Gastroesophageal sphincter (tissue), 4 donors: ENCODE measurements at regions not wholly inside any gene's neighbourhood (a gene's known extent, or its start where the extent isn't known, plus 50 kb on each side); places are given as distances from the start of the nearest gene placed in this dataset.

Experiments used
- ATAC-seq: fragments of 150-250 bp; one replicate; pipeline ENCODE4 v1.9.1; 2016; ENCODE audit warnings: mild to moderate bottlenecking, moderate library complexity
- H3K27ac ChIP-seq, 4 donors: fragments of 200-600 bp; sonication (generic) in 3 of 4; 1 replicate in 3 of 4; 2 replicates in 1 of 4; pipeline ENCODE4 v1.5.1; 2016 to 2019
- H3K27me3 ChIP-seq: fragments of 200-600 bp; sonication (generic); one replicate; pipeline ENCODE4 v1.5.1; 2019
- H3K36me3 ChIP-seq, 2 donors: fragments of 200-600 bp; sonication (generic); one replicate each; pipeline ENCODE4 v1.5.1; 2019; ENCODE audit warnings: control low read depth in 1 of 2
- H3K4me1 ChIP-seq, 3 donors: fragments of 200-600 bp; sonication (generic); 1 replicate in 2 of 3; 2 replicates in 1 of 3; pipeline ENCODE4 v1.5.1; 2016 to 2019; ENCODE audit warnings: control low read depth in 2 of 3
- H3K4me3 ChIP-seq, 2 donors: fragments of 200-600 bp; sonication (generic); one replicate each; pipeline ENCODE4 v1.5.1; 2019; ENCODE audit warnings: mild to moderate bottlenecking in 1 of 2, moderate library complexity in 1 of 2
- H3K9me3 ChIP-seq, 3 donors: fragments of 200-600 bp; sonication (generic); one replicate each; pipeline ENCODE4 v1.5.1; 2017 to 2019; ENCODE audit warnings: control low read depth in 2 of 3
- EP300 ChIP-seq: sonication (generic); formaldehyde crosslinking; IDR thresholded peaks from one replicate; pipeline ENCODE4 v1.6.1; 2017; ENCODE audit warnings: antibody characterized with exemption, mild to moderate bottlenecking
- POLR2A ChIP-seq, 2 donors: fragments of 450-650 bp; IDR thresholded peaks; one replicate each; pipeline ENCODE4 v1.6.1; 2017; ENCODE audit warnings: antibody characterized with exemption in 2 of 2, mild to moderate bottlenecking in 2 of 2, moderate library complexity in 1 of 2
- POLR2AphosphoS5 ChIP-seq: sonication (generic); formaldehyde crosslinking; IDR thresholded peaks from one replicate; pipeline ENCODE4 v1.6.1; 2017; ENCODE audit warnings: antibody characterized with exemption
- WGBS, 2 donors: methylation state at CpG; one replicate each; pipeline ENCODE4 v1.1.5; 2018; ENCODE audit warnings: low coverage in 1 of 2; 5-methylcytosine and 5-hydroxymethylcytosine counted together
- TF ChIP-seq, protein P1 (sequence below), 4 experiments: fragments of 200-600 bp in 2 of 4; fragments of 450-650 bp in 2 of 4; sonication (generic) in 1 of 4; IDR thresholded peaks; one replicate each; pipeline ENCODE4 v1.5.1; 2017 to 2019; ENCODE audit warnings: antibody characterized with exemption in 4 of 4, mild to moderate bottlenecking in 2 of 4, moderate library complexity in 2 of 4

DNA sequence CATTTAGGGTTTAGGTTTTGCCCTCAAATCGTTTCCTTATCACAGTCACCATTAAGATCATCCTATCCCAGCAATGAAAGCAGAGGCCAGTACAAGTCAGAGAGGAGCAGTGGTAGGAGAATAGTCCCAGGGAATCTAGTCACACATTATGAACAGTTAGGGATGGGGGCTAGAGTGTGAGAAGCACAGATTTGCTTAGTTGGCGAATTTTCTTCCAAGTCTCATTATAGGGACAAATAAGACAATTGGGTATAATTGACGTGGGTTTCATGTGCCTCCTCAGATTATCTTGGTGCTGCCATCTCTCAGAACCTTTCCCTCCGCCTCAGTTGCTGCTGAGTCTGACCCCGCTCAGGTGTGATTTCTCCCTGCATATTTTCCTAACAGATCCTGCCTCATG, 407.1 kb downstream of the SQOR start:
- no peak overlapping the region for H3K27ac ChIP-seq
- no peaks in the 10 kb centered on the region for H3K9me3 ChIP-seq
- H3K4me3 ChIP-seq: no peak overlapping the region
- 64 to 84% methylated on average over 4 to 5 of the region's 5 CpGs for WGBS, 2 donors
- no peaks in the 10 kb centered on the region for H3K36me3 ChIP-seq
- H3K27me3 ChIP-seq: no peaks in the 10 kb centered on the region
- no peaks in the 10 kb centered on the region for H3K4me1 ChIP-seq
- TF ChIP-seq, protein P1, sequence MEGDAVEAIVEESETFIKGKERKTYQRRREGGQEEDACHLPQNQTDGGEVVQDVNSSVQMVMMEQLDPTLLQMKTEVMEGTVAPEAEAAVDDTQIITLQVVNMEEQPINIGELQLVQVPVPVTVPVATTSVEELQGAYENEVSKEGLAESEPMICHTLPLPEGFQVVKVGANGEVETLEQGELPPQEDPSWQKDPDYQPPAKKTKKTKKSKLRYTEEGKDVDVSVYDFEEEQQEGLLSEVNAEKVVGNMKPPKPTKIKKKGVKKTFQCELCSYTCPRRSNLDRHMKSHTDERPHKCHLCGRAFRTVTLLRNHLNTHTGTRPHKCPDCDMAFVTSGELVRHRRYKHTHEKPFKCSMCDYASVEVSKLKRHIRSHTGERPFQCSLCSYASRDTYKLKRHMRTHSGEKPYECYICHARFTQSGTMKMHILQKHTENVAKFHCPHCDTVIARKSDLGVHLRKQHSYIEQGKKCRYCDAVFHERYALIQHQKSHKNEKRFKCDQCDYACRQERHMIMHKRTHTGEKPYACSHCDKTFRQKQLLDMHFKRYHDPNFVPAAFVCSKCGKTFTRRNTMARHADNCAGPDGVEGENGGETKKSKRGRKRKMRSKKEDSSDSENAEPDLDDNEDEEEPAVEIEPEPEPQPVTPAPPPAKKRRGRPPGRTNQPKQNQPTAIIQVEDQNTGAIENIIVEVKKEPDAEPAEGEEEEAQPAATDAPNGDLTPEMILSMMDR (IDR thresholded peaks at IDR 0.05): no peak
- TF ChIP-seq POLR2AphosphoS5: no peak
- TF ChIP-seq EP300: no peak
- no peak for TF ChIP-seq POLR2A (IDR thresholded peaks at IDR 0.05)
- no peak for ATAC-seq

DNA sequence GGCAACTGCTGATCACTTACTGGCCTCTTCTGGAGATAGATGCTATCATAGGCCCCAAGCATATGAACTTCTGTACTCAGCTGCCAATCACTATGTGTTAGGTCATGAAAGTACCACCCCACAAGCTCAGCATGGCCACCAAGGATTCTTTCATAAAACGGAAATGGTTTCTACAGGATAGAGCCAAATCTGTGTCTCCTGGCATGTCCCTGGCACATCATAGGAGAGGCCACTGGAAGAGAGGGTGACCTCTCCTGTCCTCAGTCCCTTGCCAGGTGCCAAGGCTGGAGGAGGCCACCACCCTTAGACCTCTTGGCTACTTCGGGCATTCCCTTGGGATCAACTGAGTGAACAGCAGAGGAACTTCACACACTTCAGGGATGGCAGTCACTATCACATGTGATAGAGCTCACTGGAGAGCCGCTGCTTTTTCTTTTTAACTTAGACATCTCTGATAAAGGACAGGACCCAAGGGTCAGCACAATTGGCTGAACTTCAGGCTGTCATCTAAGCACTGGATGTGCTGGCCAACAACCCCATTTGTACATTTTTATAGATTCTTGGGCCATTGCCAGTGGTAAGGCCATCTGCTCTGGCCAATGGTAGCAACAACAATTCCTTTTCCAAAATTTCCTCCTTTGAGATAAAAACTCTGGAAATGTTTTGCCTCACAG, 425.2 kb downstream of the SQOR start:
- TF ChIP-seq, protein P1 (IDR thresholded peaks at IDR 0.05): no peak
- peak; percentile 6 for TF ChIP-seq POLR2AphosphoS5
- ATAC-seq: no peak
- Histone ChIP-seq H3K9me3 (no peaks in the 10 kb centered on the region), H3K4me3 (no peak overlapping the region), H3K4me1 (no peaks in the 10 kb centered on the region), H3K27me3 (no peaks in the 10 kb centered on the region), H3K36me3 (no peaks in the 10 kb centered on the region), H3K27ac (no peak overlapping the region)
- WGBS, 2 donors: 67% methylated on average over 1 of the region's 3 CpGs; no CpG with 5 or more reads in 1 of the 2 donors

DNA sequence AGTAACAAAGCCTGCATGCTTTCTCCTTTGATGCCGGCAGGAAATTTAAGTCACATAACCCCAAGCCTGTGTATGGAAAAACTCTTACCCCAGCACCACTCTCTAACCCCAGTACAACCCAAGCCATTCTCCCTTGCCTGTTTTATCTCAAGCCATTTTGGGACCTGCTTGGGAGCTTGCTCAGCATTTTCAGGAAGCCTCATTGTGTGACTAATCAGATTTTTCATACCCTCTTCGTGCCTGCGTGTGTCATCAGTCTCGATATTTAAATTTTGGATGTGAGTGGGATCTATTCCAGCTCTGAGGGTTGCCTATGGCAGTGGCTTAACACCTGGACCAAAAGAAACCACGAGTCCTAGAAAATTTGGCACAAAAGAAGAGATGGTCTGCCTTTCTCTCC, 426.2 kb downstream of the SQOR start:
- 75% methylated on average over 5 of the region's 5 CpGs; no CpG with 5 or more reads in 1 of the 2 donors for WGBS, 2 donors
- ATAC-seq: no peak
- TF ChIP-seq POLR2AphosphoS5 (no peak), POLR2A (IDR thresholded peaks at IDR 0.05) (no peak), EP300 (no peak)
- TF ChIP-seq, protein P1 (IDR thresholded peaks at IDR 0.05): no peak

DNA sequence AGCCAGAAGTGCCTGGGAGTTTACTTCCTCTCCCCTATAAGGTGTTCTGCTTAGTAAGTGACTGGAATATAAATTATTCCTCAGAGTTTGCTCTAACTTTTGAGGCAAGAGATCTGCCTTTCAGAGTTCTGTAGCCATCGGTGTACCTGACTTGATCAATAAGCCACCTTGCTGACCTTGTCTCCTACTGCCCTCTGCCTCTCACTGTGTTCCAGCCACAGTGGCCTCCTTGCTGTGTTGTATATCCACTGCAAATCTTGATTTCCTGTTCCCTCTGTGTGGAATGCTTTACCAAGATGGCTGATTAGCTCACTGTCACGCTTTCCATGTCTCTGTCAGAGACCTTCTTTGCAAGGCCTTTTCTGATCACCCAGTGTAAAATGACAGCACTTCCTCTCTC, 442.4 kb downstream of the SQOR start:
- TF ChIP-seq, protein P1 (IDR thresholded peaks at IDR 0.05): no peak
- TF ChIP-seq POLR2A (IDR thresholded peaks at IDR 0.05) (no peak), POLR2AphosphoS5 (no peak), EP300 (no peak)
- Histone ChIP-seq H3K4me1 (peaks cover 0 to 14% (median 0%) of the 10 kb centered on the region in 3 donors), H3K27me3 (no peaks in the 10 kb centered on the region), H3K27ac (no peak overlapping the region), H3K36me3 (no peaks in the 10 kb centered on the region), H3K4me3 (no peak overlapping the region), H3K9me3 (no peaks in the 10 kb centered on the region)
- 80 to 93% methylated on average over 1 to 2 of the region's 2 CpGs for WGBS, 2 donors
- no peak for ATAC-seq

More for the DNA sequence above, 426.2 kb downstream of the SQOR start:
- Histone ChIP-seq H3K27me3 (no peaks in the 10 kb centered on the region), H3K36me3 (no peaks in the 10 kb centered on the region), H3K27ac (no peak overlapping the region), H3K9me3 (no peaks in the 10 kb centered on the region), H3K4me3 (no peak overlapping the region), H3K4me1 (no peaks in the 10 kb centered on the region)

DNA sequence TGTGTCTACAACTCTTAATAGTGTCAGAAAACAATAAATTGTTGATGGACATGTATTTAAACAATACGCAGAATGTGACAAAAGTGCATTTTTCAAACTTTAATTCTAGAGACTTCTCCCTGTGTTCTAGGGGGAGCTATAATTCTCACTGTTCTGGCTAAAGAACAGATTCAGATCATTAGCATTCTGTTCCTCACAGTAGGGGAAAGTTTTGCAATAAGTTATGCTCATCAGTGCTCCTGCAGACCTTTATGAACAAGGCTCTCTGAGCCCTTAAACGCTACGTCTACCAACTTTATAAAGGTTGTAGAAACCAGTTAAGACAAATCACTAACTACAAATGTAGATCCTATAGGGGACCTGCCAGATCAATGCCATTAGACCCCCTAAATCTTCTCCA, 444.2 kb downstream of the SQOR start:
- ATAC-seq: no peak
- TF ChIP-seq EP300: no peak
- TF ChIP-seq POLR2A (IDR thresholded peaks at IDR 0.05): no peak
- no peak for TF ChIP-seq POLR2AphosphoS5
- H3K4me3 ChIP-seq: no peak overlapping the region
- H3K4me1 ChIP-seq: peaks cover 0 to 14% (median 0%) of the 10 kb centered on the region in 3 donors
- H3K27ac ChIP-seq: no peak overlapping the region
- H3K9me3 ChIP-seq: no peaks in the 10 kb centered on the region
- H3K27me3 ChIP-seq: no peaks in the 10 kb centered on the region
- no peaks in the 10 kb centered on the region for H3K36me3 ChIP-seq
- 91 to 97% methylated on average over 3 of the region's 3 CpGs for WGBS, 2 donors
